Neural cell (in vitro differentiated cells): ENCODE measurements at regions not wholly inside any gene's neighbourhood (a gene's known extent, or its start where the extent isn't known, plus 50 kb on each side); places are given as distances from the start of the nearest gene placed in this dataset.

ENCODE experiments used
- H2AFZ ChIP-seq: fragments of 200-600, 300-800 bp; sonication (generic), shearing (Covaris generic); 2 replicates; pipeline ENCODE4 v1.6.0; 2014; ENCODE audit warnings: low read depth, mild to moderate bottlenecking, antibody characterized with exemption, low read length, moderate library complexity
- H3F3A ChIP-seq: fragments of 200-600 bp; shearing (Covaris generic); 2 replicates; pipeline ENCODE4 v1.6.1; 2016; ENCODE audit warnings: mild to moderate bottlenecking, moderate library complexity, mixed read lengths, antibody characterized with exemption, low read length; ENCODE audit not compliant: insufficient read depth, poor library complexity, severe bottlenecking
- H3K27ac ChIP-seq: fragments of 200-600, 300-800 bp; sonication (generic), shearing (Covaris generic); 2 replicates; pipeline ENCODE4 v1.5.1; 2014; ENCODE audit warnings: mild to moderate bottlenecking, low read length, moderate library complexity
- H3K27me3 ChIP-seq: fragments of 300-800, 200-600 bp; sonication (generic), shearing (Covaris generic); 2 replicates; pipeline ENCODE4 v1.6.0; 2014; ENCODE audit warnings: mild to moderate bottlenecking, low read depth, low read length, moderate library complexity; ENCODE audit not compliant: insufficient read depth
- H3K36me3 ChIP-seq: fragments of 300-800, 200-600 bp; sonication (generic), shearing (Covaris generic); 2 replicates; pipeline ENCODE4 v1.5.1; 2014; ENCODE audit warnings: mild to moderate bottlenecking, antibody characterized with exemption, low read length, moderate library complexity; ENCODE audit not compliant: insufficient read depth
- H3K4me2 ChIP-seq: fragments of 300-800, 200-600 bp; sonication (generic), shearing (Covaris generic); 2 replicates; pipeline ENCODE4 v1.6.0; 2014; ENCODE audit warnings: mild to moderate bottlenecking, low read length
- H3K4me3 ChIP-seq: fragments of 300-800, 200-600 bp; sonication (generic), shearing (Covaris generic); 2 replicates; pipeline ENCODE4 v1.5.1; 2014; ENCODE audit warnings: mild to moderate bottlenecking, low read length, moderate library complexity
- H3K79me2 ChIP-seq: fragments of 200-600 bp; shearing (Covaris generic); replicated peaks from 2 replicates; pipeline ENCODE4 v1.6.0; 2014; ENCODE audit warnings: mild to moderate bottlenecking, low read length, moderate library complexity; ENCODE audit not compliant: insufficient read depth
- H3K9ac ChIP-seq: fragments of 300-800, 200-600 bp; sonication (generic), shearing (Covaris generic); 2 replicates; pipeline ENCODE4 v1.6.1; 2016; ENCODE audit warnings: mild to moderate bottlenecking, low read length, mixed read lengths
- H3K9me2 ChIP-seq: fragments of 200-600 bp; shearing (Covaris generic); 2 replicates; pipeline ENCODE4 v1.6.1; 2016; ENCODE audit warnings: mild to moderate bottlenecking, low read length, mixed read lengths; ENCODE audit not compliant: insufficient read depth
- H3K9me3 ChIP-seq: fragments of 200-600, 300-800 bp; sonication (generic), shearing (Covaris generic); 2 replicates; pipeline ENCODE4 v1.6.1; 2016; ENCODE audit warnings: mild to moderate bottlenecking, mixed run types, low read length, moderate library complexity, mixed read lengths
- H4K20me1 ChIP-seq: fragments of 200-600 bp; shearing (Covaris generic); 2 replicates; pipeline ENCODE4 v1.6.1; 2016; ENCODE audit warnings: mild to moderate bottlenecking, mixed run types; ENCODE audit not compliant: insufficient read depth
- EZH2 ChIP-seq: fragments of 200-600, 300-800 bp; shearing (Covaris generic), sonication (generic); IDR thresholded peaks from 2 replicates; pipeline ENCODE4 v1.6.1; 2014; ENCODE audit warnings: antibody characterized with exemption, low read length, borderline replicate concordance, mild to moderate bottlenecking; ENCODE audit not compliant: insufficient read depth, poor library complexity, severe bottlenecking
- MXI1 ChIP-seq: fragments of 450-650 bp; conservative IDR thresholded peaks from 2 replicates; pipeline ENCODE4 v1.6.1; 2014; ENCODE audit warnings: antibody characterized with exemption, mild to moderate bottlenecking; ENCODE audit not compliant: poor library complexity, severe bottlenecking
- POLR2AphosphoS5 ChIP-seq: IDR thresholded peaks from 2 replicates; pipeline ENCODE4 v1.6.1; 2012
- SMC3 ChIP-seq: fragments of 450-650 bp; conservative IDR thresholded peaks from 2 replicates; pipeline ENCODE4 v1.6.1; 2014; ENCODE audit warnings: antibody characterized with exemption, mild to moderate bottlenecking, moderate library complexity; ENCODE audit not compliant: poor library complexity
- TAF1 ChIP-seq: IDR thresholded peaks from 2 replicates; pipeline ENCODE4 v1.6.1; 2012; ENCODE audit warnings: low read depth
- TF ChIP-seq, protein P1 (sequence below): IDR thresholded peaks from 2 replicates; pipeline ENCODE4 v1.6.1; 2012; ENCODE audit warnings: borderline replicate concordance
- TF ChIP-seq, protein P2 (sequence below): fragments of 450-650 bp; IDR thresholded peaks from 2 replicates; pipeline ENCODE4 v1.5.1; 2014; ENCODE audit warnings: antibody characterized with exemption, mild to moderate bottlenecking, moderate library complexity; ENCODE audit not compliant: poor library complexity, severe bottlenecking

DNA sequence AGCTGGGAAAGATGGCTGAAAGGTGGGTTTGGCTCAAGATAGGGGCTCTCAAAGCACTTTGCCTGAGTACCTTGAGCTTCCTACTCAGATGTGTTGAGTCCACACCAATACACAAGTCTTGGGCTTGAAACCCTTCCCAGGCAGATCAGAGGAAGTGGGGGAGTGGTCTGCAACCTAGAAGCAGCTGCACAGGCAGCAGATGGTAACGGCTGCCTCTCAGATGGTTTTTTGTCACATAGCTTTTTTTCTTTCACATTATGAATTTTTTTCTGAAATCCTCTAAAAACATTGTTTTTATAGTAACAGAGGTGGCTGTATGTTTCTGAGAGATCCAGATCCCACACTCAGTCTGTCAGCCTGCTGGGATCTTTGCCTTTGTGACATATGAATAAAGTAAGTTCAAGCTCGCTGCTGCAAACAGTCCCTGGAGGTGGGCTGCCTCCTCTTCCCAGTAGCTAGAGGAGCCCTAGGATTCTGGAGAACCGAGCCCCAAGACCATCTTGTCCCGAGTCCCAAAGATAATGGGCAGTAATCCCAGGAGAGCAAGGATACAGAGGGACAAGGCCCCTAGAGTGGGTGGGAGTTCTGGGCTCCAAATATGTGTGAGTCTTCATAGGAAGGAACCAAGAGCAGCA is 97.1 kb upstream of the TOP1 start:
- Histone ChIP-seq H3K9ac (no peak overlapping the region), H3K27me3 (no peaks in the 10 kb centered on the region), H3F3A (no peaks in the 10 kb centered on the region), H3K27ac (no peak overlapping the region), H3K4me2 (no peak overlapping the region), H3K9me3 (no peaks in the 10 kb centered on the region), H2AFZ (no peak overlapping the region), H3K4me3 (no peak overlapping the region), H3K36me3 (no peaks in the 10 kb centered on the region), H3K9me2 (no peaks in the 10 kb centered on the region), H3K79me2 (no peaks in the 10 kb centered on the region), H4K20me1 (no peaks in the 10 kb centered on the region)
- TF ChIP-seq SMC3 (no peak), TAF1 (no peak), MXI1 (no peak), POLR2AphosphoS5 (no peak)
- TF ChIP-seq, protein P1, sequence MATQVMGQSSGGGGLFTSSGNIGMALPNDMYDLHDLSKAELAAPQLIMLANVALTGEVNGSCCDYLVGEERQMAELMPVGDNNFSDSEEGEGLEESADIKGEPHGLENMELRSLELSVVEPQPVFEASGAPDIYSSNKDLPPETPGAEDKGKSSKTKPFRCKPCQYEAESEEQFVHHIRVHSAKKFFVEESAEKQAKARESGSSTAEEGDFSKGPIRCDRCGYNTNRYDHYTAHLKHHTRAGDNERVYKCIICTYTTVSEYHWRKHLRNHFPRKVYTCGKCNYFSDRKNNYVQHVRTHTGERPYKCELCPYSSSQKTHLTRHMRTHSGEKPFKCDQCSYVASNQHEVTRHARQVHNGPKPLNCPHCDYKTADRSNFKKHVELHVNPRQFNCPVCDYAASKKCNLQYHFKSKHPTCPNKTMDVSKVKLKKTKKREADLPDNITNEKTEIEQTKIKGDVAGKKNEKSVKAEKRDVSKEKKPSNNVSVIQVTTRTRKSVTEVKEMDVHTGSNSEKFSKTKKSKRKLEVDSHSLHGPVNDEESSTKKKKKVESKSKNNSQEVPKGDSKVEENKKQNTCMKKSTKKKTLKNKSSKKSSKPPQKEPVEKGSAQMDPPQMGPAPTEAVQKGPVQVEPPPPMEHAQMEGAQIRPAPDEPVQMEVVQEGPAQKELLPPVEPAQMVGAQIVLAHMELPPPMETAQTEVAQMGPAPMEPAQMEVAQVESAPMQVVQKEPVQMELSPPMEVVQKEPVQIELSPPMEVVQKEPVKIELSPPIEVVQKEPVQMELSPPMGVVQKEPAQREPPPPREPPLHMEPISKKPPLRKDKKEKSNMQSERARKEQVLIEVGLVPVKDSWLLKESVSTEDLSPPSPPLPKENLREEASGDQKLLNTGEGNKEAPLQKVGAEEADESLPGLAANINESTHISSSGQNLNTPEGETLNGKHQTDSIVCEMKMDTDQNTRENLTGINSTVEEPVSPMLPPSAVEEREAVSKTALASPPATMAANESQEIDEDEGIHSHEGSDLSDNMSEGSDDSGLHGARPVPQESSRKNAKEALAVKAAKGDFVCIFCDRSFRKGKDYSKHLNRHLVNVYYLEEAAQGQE = no peak

DNA sequence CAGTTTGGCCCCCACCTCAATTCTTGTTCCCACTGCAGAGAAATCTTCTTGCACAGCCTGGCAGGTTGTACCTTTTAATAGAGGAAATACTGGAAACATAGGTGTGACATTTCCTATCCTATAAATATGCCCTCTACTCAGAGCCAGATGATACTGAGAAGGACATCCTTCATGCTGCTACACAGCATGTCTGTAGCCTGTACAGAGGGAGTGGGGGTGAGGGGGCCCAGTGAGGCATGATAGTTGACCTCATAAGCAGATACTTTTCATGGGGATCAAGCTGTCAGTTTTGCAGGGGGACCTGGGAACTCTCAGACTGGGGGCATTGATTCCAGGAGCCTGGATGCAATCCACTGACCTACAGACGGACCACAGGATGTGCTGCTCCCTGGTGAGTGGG is 96.2 kb upstream of the TOP1 start:
- Histone ChIP-seq H3K9me2 (no peaks in the 10 kb centered on the region), H3K27me3 (no peaks in the 10 kb centered on the region), H3K27ac (no peak overlapping the region), H3K4me3 (no peak overlapping the region), H3K9me3 (no peaks in the 10 kb centered on the region), H3K79me2 (no peaks in the 10 kb centered on the region), H2AFZ (no peak overlapping the region), H3K4me2 (no peak overlapping the region), H3K9ac (no peak overlapping the region), H4K20me1 (no peaks in the 10 kb centered on the region), H3F3A (no peaks in the 10 kb centered on the region), H3K36me3 (no peaks in the 10 kb centered on the region)
- TF ChIP-seq SMC3 = no peak
- no peak for TF ChIP-seq EZH2
- TF ChIP-seq TAF1 = no peak
- no peak for TF ChIP-seq MXI1
- TF ChIP-seq, protein P2, sequence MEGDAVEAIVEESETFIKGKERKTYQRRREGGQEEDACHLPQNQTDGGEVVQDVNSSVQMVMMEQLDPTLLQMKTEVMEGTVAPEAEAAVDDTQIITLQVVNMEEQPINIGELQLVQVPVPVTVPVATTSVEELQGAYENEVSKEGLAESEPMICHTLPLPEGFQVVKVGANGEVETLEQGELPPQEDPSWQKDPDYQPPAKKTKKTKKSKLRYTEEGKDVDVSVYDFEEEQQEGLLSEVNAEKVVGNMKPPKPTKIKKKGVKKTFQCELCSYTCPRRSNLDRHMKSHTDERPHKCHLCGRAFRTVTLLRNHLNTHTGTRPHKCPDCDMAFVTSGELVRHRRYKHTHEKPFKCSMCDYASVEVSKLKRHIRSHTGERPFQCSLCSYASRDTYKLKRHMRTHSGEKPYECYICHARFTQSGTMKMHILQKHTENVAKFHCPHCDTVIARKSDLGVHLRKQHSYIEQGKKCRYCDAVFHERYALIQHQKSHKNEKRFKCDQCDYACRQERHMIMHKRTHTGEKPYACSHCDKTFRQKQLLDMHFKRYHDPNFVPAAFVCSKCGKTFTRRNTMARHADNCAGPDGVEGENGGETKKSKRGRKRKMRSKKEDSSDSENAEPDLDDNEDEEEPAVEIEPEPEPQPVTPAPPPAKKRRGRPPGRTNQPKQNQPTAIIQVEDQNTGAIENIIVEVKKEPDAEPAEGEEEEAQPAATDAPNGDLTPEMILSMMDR = no peak

DNA sequence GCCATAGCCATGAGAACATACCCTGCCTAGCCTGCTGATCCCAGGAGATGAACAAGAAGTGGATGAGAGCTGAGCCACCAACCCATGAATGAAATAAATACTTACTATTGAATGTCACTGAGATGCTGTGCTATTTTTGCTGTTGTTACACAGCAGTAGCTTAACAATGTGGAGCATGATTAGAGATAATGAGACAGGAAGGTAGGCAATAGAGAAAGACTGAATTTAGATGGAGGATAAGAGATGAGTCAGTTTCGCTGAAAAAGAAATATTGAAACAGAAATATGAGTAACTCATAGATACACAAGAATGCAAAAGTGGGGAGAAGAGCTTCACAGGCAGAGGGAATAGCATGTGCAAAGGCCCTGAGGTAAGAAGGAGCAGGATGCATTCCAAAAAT is 94.9 kb upstream of the TOP1 start:
- no peak overlapping the region for H3K27ac ChIP-seq
- no peaks in the 10 kb centered on the region for H3F3A ChIP-seq
- no peaks in the 10 kb centered on the region for H3K79me2 ChIP-seq
- no peak overlapping the region for H3K4me3 ChIP-seq
- TF ChIP-seq TAF1 (no peak), SMC3 (no peak)
- no peaks in the 10 kb centered on the region for H3K9me2 ChIP-seq
- no peaks in the 10 kb centered on the region for H3K27me3 ChIP-seq
- H3K36me3 ChIP-seq = no peaks in the 10 kb centered on the region
- H3K4me2 ChIP-seq = no peak overlapping the region
- H4K20me1 ChIP-seq = no peaks in the 10 kb centered on the region
- no peak overlapping the region for H3K9ac ChIP-seq
- H2AFZ ChIP-seq = no peak overlapping the region
- no peaks in the 10 kb centered on the region for H3K9me3 ChIP-seq
